GM19239 (cell line): ENCODE measurements at regions not wholly inside any gene's neighbourhood (a gene's known extent, or its start where the extent isn't known, plus 50 kb on each side); places are given as distances from the start of the nearest gene placed in this dataset.

Source experiments
- DNase-seq: peaks from one replicate; pipeline ENCODE4 v3.0.0; 2011; ENCODE audit warnings: low spot score; ENCODE audit not compliant: insufficient read length
- FAIRE-seq: peaks from 2 replicates; lab custom pipeline; 2011; peaks lifted over from hg19 to GRCh38; lab: Jason Lieb, UNC

- FAIRE-seq = no peak
- no peak for DNase-seq
Measured at GRCh38 chr6:100188754-100189153, 194.7 kb upstream of the MCHR2 start.

- FAIRE-seq (no peak), DNase-seq (no peak)
Measured at GRCh38 chr6:100186552-100186951, 192.5 kb upstream of the MCHR2 start.

- FAIRE-seq (no peak), DNase-seq (no peak)
Measured at GRCh38 chr6:100185615-100186014, 191.6 kb upstream of the MCHR2 start.

- FAIRE-seq (no peak), DNase-seq (no peak)
Measured at GRCh38 chr6:100184473-100184872, 190.4 kb upstream of the MCHR2 start.

- DNase-seq = no peak
- no peak for FAIRE-seq
Measured at GRCh38 chr6:100182313-100182712, 188.3 kb upstream of the MCHR2 start.

GRCh38 chr6:100181309-100181708 is 187.3 kb upstream of the MCHR2 start:
- FAIRE-seq (no peak), DNase-seq (no peak)

GRCh38 chr6:100179576-100179975 is 185.6 kb upstream of the MCHR2 start:
- FAIRE-seq (no peak), DNase-seq (no peak)

- FAIRE-seq = no peak
- DNase-seq = no peak
Measured at GRCh38 chr6:100177956-100178355, 183.9 kb upstream of the MCHR2 start.

- FAIRE-seq (no peak), DNase-seq (no peak)
Measured at GRCh38 chr6:100176951-100177710, 183.1 kb upstream of the MCHR2 start.

GRCh38 chr6:100176311-100176950 is 182.4 kb upstream of the MCHR2 start:
- peak; percentile 31 for FAIRE-seq
- DNase-seq = no peak

GRCh38 chr6:100175814-100176310 is 181.8 kb upstream of the MCHR2 start:
- no peak for FAIRE-seq
- no peak for DNase-seq

GRCh38 chr6:100173211-100173610 is 179.2 kb upstream of the MCHR2 start:
- FAIRE-seq = no peak

GRCh38 chr6:100172322-100172713 is 178.3 kb upstream of the MCHR2 start:
- FAIRE-seq (no peak), DNase-seq (no peak)

More at GRCh38 chr6:100173211-100173610, 179.2 kb upstream of the MCHR2 start:
- no peak for DNase-seq

- DNase-seq (no peak), FAIRE-seq (peak; percentile 45)
Measured at GRCh38 chr6:100171533-100172321, 177.7 kb upstream of the MCHR2 start.

GRCh38 chr6:100168148-100168547 is 174.1 kb upstream of the MCHR2 start:
- FAIRE-seq = no peak
- DNase-seq = no peak

GRCh38 chr6:100167585-100167984 is 173.6 kb upstream of the MCHR2 start:
- DNase-seq (no peak), FAIRE-seq (no peak)

GRCh38 chr6:100166956-100167355 is 172.9 kb upstream of the MCHR2 start:
- no peak for DNase-seq
- no peak for FAIRE-seq

GRCh38 chr6:100165442-100165841 is 171.4 kb upstream of the MCHR2 start:
- no peak for DNase-seq
- FAIRE-seq = no peak

- FAIRE-seq (no peak), DNase-seq (no peak)
Measured at GRCh38 chr6:100163035-100163434, 169.0 kb upstream of the MCHR2 start.

- FAIRE-seq (no peak), DNase-seq (no peak)
Measured at GRCh38 chr6:100161782-100162365, 167.9 kb upstream of the MCHR2 start.

GRCh38 chr6:100160930-100161329 is 166.9 kb upstream of the MCHR2 start:
- FAIRE-seq = no peak
- no peak for DNase-seq
